ENCODE measurements at regions not wholly inside any gene's neighbourhood (a gene's known extent, or its start where the extent isn't known, plus 50 kb on each side); places are given as distances from the start of the nearest gene placed in this dataset.
"Not testable (repeated sequence)": the region's sequence is repeated elsewhere in the genome, so short reads cannot be mapped to it uniquely, and the experiment has no call there.

DNA sequence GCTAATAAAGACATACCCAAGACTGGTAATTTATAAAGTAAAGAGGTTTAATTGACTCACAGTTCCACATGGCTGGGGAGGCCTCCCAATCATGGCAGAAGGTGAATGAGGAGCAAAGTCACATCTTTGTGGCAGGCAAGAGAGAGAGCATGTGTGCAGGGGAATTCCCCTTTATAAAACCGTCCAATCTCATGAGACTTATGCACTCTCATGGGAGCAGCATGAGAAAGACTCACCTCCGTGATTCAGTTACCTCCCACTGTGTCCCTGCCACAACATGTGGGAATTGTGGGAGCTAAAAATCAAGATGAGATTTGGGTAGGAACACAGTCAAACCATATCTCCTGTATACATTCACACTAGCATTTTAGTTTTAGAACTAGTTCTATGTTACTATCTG, 101.7 kb upstream of the NIPA1 start:
- H3K9me3 ChIP-seq (ENCODE audit: severe bottlenecking); H3K27me3 ChIP-seq (ENCODE audit: insufficient read depth, poor library complexity, severe bottlenecking); H3K36me3 ChIP-seq (ENCODE audit: low read depth); ATAC-seq (ENCODE audit: low read depth); DNase-seq (ENCODE audit: low spot score); H3K4me3 ChIP-seq (ENCODE audit: severe bottlenecking); H3K4me1 ChIP-seq (ENCODE audit: insufficient read depth, poor library complexity, severe bottlenecking); H3K27ac ChIP-seq (ENCODE audit: poor library complexity, severe bottlenecking): not testable (repeated sequence)

- DNase-seq (ENCODE audit: low spot score); ATAC-seq (ENCODE audit: low read depth); H3K9me3 ChIP-seq (ENCODE audit: severe bottlenecking); H3K4me1 ChIP-seq (ENCODE audit: insufficient read depth, poor library complexity, severe bottlenecking); H3K27ac ChIP-seq (ENCODE audit: poor library complexity, severe bottlenecking); H3K36me3 ChIP-seq (ENCODE audit: low read depth); H3K4me3 ChIP-seq (ENCODE audit: severe bottlenecking); H3K27me3 ChIP-seq (ENCODE audit: insufficient read depth, poor library complexity, severe bottlenecking): not testable (repeated sequence)
Observed at GRCh38 chr15:22699881-22700280, 86.6 kb upstream of the NIPA1 start.

GRCh38 chr15:22710831-22711341, 75.6 kb upstream of the NIPA1 start:
- H3K4me1 ChIP-seq (ENCODE audit: insufficient read depth, poor library complexity, severe bottlenecking); H3K9me3 ChIP-seq (ENCODE audit: severe bottlenecking); ATAC-seq (ENCODE audit: low read depth); H3K36me3 ChIP-seq (ENCODE audit: low read depth); H3K4me3 ChIP-seq (ENCODE audit: severe bottlenecking); DNase-seq (ENCODE audit: low spot score); H3K27ac ChIP-seq (ENCODE audit: poor library complexity, severe bottlenecking): not testable (repeated sequence)
- H3K27me3 ChIP-seq (ENCODE audit: insufficient read depth, poor library complexity, severe bottlenecking), result peaks cover 17% of the 10 kb centered on the region

DNA sequence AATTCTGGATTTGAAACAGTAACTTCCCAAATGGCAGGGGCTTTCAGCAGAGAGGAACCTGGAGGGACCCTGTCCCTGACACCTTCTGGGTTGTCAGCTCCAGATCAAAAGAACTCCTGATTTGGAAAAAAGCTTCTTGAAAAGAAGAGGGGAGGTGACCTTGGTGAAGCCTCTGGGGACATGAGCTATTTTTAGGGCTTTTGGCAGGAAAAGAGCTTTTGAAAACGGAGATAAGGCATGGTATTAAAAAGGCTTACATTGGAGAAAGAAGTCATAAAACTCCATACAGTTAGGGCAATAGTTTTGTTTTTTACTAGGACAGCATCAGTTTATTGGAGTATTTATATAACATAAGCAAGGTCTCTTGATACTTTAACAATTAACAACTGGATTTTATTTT, 72.5 kb upstream of the NIPA1 start:
- not testable (repeated sequence) for H3K9me3 ChIP-seq (ENCODE audit: severe bottlenecking); H3K27ac ChIP-seq (ENCODE audit: poor library complexity, severe bottlenecking); H3K4me1 ChIP-seq (ENCODE audit: insufficient read depth, poor library complexity, severe bottlenecking); DNase-seq (ENCODE audit: low spot score); H3K36me3 ChIP-seq (ENCODE audit: low read depth); ATAC-seq (ENCODE audit: low read depth); H3K4me3 ChIP-seq (ENCODE audit: severe bottlenecking)
- peaks cover 23% of the 10 kb centered on the region for H3K27me3 ChIP-seq (ENCODE audit: insufficient read depth, poor library complexity, severe bottlenecking)

DNA sequence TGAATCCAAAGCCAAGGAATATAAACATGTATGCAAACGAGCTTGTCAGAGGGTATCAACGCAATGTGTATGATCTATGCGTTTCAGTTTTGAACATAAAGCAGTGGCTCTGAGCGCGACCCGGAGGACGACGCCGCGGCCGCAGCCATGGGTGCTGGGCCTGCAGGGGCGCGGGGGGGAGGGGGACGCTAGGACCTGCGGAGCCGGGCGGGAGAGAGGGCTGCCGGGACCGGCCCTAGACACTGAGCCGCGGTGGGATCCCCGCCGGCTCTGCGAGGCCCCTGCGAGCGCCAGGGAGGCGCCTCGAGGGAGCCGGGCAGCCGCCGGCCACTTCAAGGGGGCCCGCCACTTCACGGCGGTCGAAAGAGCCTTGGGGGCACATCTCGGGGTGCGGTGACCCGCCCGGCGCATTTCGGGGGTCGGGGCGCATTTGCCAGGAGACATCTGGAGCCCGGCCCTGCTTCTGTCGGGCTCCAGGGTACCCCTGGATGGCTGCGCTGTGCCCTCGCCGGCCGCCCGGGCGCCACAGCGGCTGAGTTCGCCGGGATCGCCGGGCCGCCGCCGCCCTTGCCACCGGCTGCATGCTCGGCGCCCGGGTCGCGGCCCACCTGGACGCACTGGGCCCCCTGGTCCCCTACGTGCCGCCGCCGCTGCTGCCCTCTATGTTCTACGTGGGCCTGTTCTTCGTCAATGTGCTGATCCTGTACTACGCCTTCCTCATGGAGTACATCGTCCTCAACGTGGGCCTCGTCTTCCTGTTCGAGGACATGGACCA, 71.9 kb upstream of the NIPA1 start:
- not testable (repeated sequence) for H3K4me3 ChIP-seq (ENCODE audit: severe bottlenecking); H3K9me3 ChIP-seq (ENCODE audit: severe bottlenecking); H3K4me1 ChIP-seq (ENCODE audit: insufficient read depth, poor library complexity, severe bottlenecking); DNase-seq (ENCODE audit: low spot score); H3K27ac ChIP-seq (ENCODE audit: poor library complexity, severe bottlenecking); H3K36me3 ChIP-seq (ENCODE audit: low read depth)
- peak; percentile 78 for ATAC-seq (ENCODE audit: low read depth)
- peaks cover 23% of the 10 kb centered on the region for H3K27me3 ChIP-seq (ENCODE audit: insufficient read depth, poor library complexity, severe bottlenecking)

DNA sequence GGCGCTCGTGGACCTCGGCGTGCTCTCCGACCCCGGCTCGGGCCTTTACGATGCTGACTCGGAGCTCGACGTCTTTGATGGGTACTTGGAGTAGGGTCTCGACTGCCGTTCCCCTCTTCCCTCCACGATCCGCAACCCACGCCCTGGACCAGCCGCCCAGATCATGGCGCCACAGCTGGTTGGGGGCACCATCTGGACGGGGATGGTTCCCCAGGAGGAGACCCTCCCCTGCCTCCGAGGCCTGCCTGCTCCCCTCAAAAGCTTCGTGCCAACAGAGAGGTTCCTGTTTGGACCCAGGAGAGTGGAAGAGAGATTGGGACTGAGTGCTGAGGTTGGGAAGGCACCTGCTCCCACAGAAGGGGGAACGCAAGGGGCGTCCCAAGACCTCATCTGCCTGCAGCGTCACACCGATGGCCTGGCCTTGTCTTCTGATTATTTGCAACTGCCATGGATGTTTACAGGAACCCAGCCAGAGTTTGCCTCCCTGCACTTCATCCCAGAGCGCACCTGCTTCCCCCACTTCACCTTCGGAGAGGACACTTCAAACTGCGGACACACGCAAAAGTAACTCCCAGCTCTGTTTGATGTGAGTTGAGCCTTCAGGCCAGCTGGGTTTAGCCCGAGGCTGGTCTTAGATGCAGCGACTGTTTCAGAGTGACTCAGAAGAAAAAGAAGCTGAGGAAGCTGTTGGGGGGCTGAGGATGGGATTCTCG, 71.2 kb upstream of the NIPA1 start:
- not testable (repeated sequence) for H3K9me3 ChIP-seq (ENCODE audit: severe bottlenecking); H3K4me1 ChIP-seq (ENCODE audit: insufficient read depth, poor library complexity, severe bottlenecking); H3K36me3 ChIP-seq (ENCODE audit: low read depth); DNase-seq (ENCODE audit: low spot score); H3K27ac ChIP-seq (ENCODE audit: poor library complexity, severe bottlenecking); ATAC-seq (ENCODE audit: low read depth); H3K4me3 ChIP-seq (ENCODE audit: severe bottlenecking)
- H3K27me3 ChIP-seq (ENCODE audit: insufficient read depth, poor library complexity, severe bottlenecking), result peaks cover 23% of the 10 kb centered on the region

- peaks cover 19% of the 10 kb centered on the region for H3K27me3 ChIP-seq (ENCODE audit: insufficient read depth, poor library complexity, severe bottlenecking)
- not testable (repeated sequence) for H3K9me3 ChIP-seq (ENCODE audit: severe bottlenecking); H3K4me1 ChIP-seq (ENCODE audit: insufficient read depth, poor library complexity, severe bottlenecking); H3K4me3 ChIP-seq (ENCODE audit: severe bottlenecking); H3K36me3 ChIP-seq (ENCODE audit: low read depth); ATAC-seq (ENCODE audit: low read depth); DNase-seq (ENCODE audit: low spot score); H3K27ac ChIP-seq (ENCODE audit: poor library complexity, severe bottlenecking)
- TF ChIP-seq CTCF (IDR thresholded peaks at IDR 0.05; ENCODE audit: poor library complexity, severe bottlenecking), result peak; percentile 33
Observed at GRCh38 chr15:22719980-22720379, 66.5 kb upstream of the NIPA1 start.

- H3K4me3 ChIP-seq (ENCODE audit: severe bottlenecking); H3K36me3 ChIP-seq (ENCODE audit: low read depth); ATAC-seq (ENCODE audit: low read depth); H3K27me3 ChIP-seq (ENCODE audit: insufficient read depth, poor library complexity, severe bottlenecking); H3K27ac ChIP-seq (ENCODE audit: poor library complexity, severe bottlenecking); H3K4me1 ChIP-seq (ENCODE audit: insufficient read depth, poor library complexity, severe bottlenecking); H3K9me3 ChIP-seq (ENCODE audit: severe bottlenecking); DNase-seq (ENCODE audit: low spot score): not testable (repeated sequence)
Observed at GRCh38 chr15:22726104-22726503, 60.3 kb upstream of the NIPA1 start.

DNA sequence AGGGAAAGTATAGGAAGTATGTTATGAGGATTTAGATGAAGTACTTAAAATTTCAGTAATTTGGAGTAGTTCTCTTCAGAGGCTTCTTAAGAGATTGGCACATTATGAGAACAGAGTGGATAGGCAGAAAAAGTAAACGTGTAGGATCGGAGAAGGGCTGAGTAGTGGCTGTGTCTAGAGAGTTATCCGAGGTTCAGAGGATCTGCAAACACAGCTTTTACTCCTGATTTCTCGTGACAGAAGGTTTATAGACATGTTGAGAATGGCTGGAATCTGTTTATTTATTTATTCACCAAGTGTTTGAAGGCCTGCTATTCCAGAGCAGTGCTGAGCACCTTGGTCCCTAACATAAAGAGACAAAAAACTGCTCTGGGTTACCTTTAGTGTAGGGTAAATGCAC, 51.4 kb upstream of the NIPA1 start:
- H3K27ac ChIP-seq (ENCODE audit: poor library complexity, severe bottlenecking), result peak overlapping the region; percentile 33
- not testable (repeated sequence) for H3K9me3 ChIP-seq (ENCODE audit: severe bottlenecking); H3K27me3 ChIP-seq (ENCODE audit: insufficient read depth, poor library complexity, severe bottlenecking); ATAC-seq (ENCODE audit: low read depth); DNase-seq (ENCODE audit: low spot score); H3K4me3 ChIP-seq (ENCODE audit: severe bottlenecking); H3K36me3 ChIP-seq (ENCODE audit: low read depth); H3K4me1 ChIP-seq (ENCODE audit: insufficient read depth, poor library complexity, severe bottlenecking)
